Gastrocnemius medialis (tissue), 4 donors: ENCODE measurements at regions not wholly inside any gene's neighbourhood (a gene's known extent, or its start where the extent isn't known, plus 50 kb on each side); places are given as distances from the start of the nearest gene placed in this dataset.

Experiments used
- ATAC-seq, 2 donors: fragments of 150-250 bp; one replicate each; pipeline ENCODE4 v1.9.1; 2016
- DNase-seq, 2 donors: peaks; one replicate each; pipeline ENCODE4 v3.0.0-alpha.2; 2019
- H3K27ac ChIP-seq, 4 donors: fragments of 200-600 bp; sonication (generic); 1 replicate in 1 of 4; 2 replicates in 3 of 4; pipeline ENCODE4 v1.5.1; 2016 to 2018; ENCODE audit warnings: mild to moderate bottlenecking in 2 of 4, moderate library complexity in 1 of 4
- H3K27me3 ChIP-seq, 3 donors: fragments of 200-600 bp; sonication (generic) in 2 of 3; 1 replicate in 1 of 3; 2 replicates in 2 of 3; pipeline versions ENCODE4 v1.5.1 to v1.6.0; 2016 to 2019; ENCODE audit warnings: mild to moderate bottlenecking in 1 of 3, moderate library complexity in 1 of 3
- H3K36me3 ChIP-seq, 2 donors: fragments of 200-600 bp; sonication (generic) in 1 of 2; one replicate each; pipeline ENCODE4 v1.5.1; 2017 to 2018
- H3K4me1 ChIP-seq, 2 donors: fragments of 200-600 bp; sonication (generic) in 1 of 2; one replicate each; pipeline ENCODE4 v1.5.1; 2016 to 2017; ENCODE audit warnings: mild to moderate bottlenecking in 2 of 2
- H3K4me3 ChIP-seq, 4 donors: fragments of 200-600 bp; sonication (generic) in 3 of 4; 1 replicate in 1 of 4; 2 replicates in 3 of 4; pipeline ENCODE4 v1.5.1; 2016 to 2019; ENCODE audit warnings: mild to moderate bottlenecking in 2 of 4
- H3K9me3 ChIP-seq, 3 donors: fragments of 200-600 bp; sonication (generic) in 2 of 3; 1 replicate in 1 of 3; 2 replicates in 2 of 3; pipeline ENCODE4 v1.5.1; 2016 to 2019
- POLR2A ChIP-seq, 2 donors: fragments of 450-650 bp; IDR thresholded peaks; one replicate each; pipeline ENCODE4 v1.6.1; 2017; ENCODE audit warnings: antibody characterized with exemption in 2 of 2, mild to moderate bottlenecking in 2 of 2, moderate library complexity in 2 of 2
- in situ Hi-C, 4 donors: fragments of 200-750 bp; cut with MboI; loops; one replicate each; pipeline versions ENCODE4 v1.15.0 to v1.8.0; 2017; ENCODE audit warnings: low sequenced_read_pairs in 4 of 4
- intact Hi-C: fragments of 100-400 bp; cut with DNase I; formaldehyde crosslinking; loops from one replicate; pipeline ENCODE4 v1.15.1; 2023; ENCODE audit warnings: low total_unique reads
- TF ChIP-seq, protein P1 (sequence below), 5 experiments: fragments of 450-650 bp in 3 of 5; fragments of 200-600 bp in 2 of 5; sonication (generic) in 2 of 5; IDR thresholded peaks in 4 of 5; conservative IDR thresholded peaks in 1 of 5; 1 replicate in 4 of 5; 2 replicates in 1 of 5; pipeline ENCODE4 v1.5.1; 2016 to 2019; ENCODE audit warnings: antibody characterized with exemption in 5 of 5, mild to moderate bottlenecking in 3 of 5, moderate library complexity in 3 of 5

GRCh38 chr14:54186821-54187763, 209.7 kb upstream of the CDKN3 start:
- ATAC-seq = no peak
- in situ Hi-C loops = loop anchor here in 1 of 4 donors (25.0 kb wide), 1 partner anchor 650 kb away; no protein-coding TSS in a partner anchor
- no peak overlapping the region for H3K4me3 ChIP-seq
- no peaks in the 10 kb centered on the region for H3K4me1 ChIP-seq
- H3K36me3 ChIP-seq = no peaks in the 10 kb centered on the region
- DNase-seq = no peak
- intact Hi-C loops = no loop called here
- H3K27me3 ChIP-seq = no peaks in the 10 kb centered on the region
- no peak overlapping the region for H3K27ac ChIP-seq
- H3K9me3 ChIP-seq = no peaks in the 10 kb centered on the region
- TF ChIP-seq POLR2A (IDR thresholded peaks at IDR 0.05) = no peak
- TF ChIP-seq, protein P1, sequence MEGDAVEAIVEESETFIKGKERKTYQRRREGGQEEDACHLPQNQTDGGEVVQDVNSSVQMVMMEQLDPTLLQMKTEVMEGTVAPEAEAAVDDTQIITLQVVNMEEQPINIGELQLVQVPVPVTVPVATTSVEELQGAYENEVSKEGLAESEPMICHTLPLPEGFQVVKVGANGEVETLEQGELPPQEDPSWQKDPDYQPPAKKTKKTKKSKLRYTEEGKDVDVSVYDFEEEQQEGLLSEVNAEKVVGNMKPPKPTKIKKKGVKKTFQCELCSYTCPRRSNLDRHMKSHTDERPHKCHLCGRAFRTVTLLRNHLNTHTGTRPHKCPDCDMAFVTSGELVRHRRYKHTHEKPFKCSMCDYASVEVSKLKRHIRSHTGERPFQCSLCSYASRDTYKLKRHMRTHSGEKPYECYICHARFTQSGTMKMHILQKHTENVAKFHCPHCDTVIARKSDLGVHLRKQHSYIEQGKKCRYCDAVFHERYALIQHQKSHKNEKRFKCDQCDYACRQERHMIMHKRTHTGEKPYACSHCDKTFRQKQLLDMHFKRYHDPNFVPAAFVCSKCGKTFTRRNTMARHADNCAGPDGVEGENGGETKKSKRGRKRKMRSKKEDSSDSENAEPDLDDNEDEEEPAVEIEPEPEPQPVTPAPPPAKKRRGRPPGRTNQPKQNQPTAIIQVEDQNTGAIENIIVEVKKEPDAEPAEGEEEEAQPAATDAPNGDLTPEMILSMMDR (IDR thresholded peaks at IDR 0.05 in 4 of 5, conservative IDR thresholded peaks at IDR 0.05 in 1 of 5) = no peak

- in situ Hi-C loops = loop anchor here in 1 of 4 donors (25.0 kb wide), 1 partner anchor 651 kb away; no protein-coding TSS in a partner anchor
- TF ChIP-seq, protein P1 (IDR thresholded peaks at IDR 0.05 in 4 of 5, conservative IDR thresholded peaks at IDR 0.05 in 1 of 5) = no peak
- no peak for TF ChIP-seq POLR2A (IDR thresholded peaks at IDR 0.05)
- H3K4me3 ChIP-seq = no peak overlapping the region
Measured at GRCh38 chr14:54188064-54188666, 208.6 kb upstream of the CDKN3 start.

DNA sequence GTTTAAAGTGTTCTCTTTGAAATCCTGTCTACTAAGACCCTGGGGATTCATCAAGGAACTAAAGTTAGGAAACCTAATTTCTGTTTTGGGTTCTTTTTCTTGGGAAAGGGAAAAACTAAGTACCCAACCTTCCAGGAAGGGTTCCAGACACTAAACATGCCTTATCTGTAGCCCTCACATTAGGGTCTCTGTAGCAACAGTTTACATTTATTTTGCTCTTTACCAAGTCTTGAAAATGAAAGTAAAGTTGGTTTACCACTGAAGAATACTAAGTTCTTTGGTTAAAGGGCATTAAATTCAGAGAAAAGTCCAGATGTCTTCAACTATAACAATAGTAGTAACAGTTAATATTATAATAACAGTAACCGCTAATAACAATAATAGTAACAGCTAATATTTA, 207.5 kb upstream of the CDKN3 start:
- in situ Hi-C loops (loop anchor here in 1 of 4 donors (25.0 kb wide), 1 partner anchor 652 kb away; no protein-coding TSS in a partner anchor), intact Hi-C loops (no loop called here)
- H3K36me3 ChIP-seq = no peaks in the 10 kb centered on the region
- TF ChIP-seq, protein P1 (IDR thresholded peaks at IDR 0.05 in 4 of 5, conservative IDR thresholded peaks at IDR 0.05 in 1 of 5) = no peak
- TF ChIP-seq POLR2A (IDR thresholded peaks at IDR 0.05) = no peak
- DNase-seq = no peak
- no peak overlapping the region for H3K4me3 ChIP-seq
- no peak for ATAC-seq
- H3K9me3 ChIP-seq = no peaks in the 10 kb centered on the region
- H3K27ac ChIP-seq = no peak overlapping the region
- no peaks in the 10 kb centered on the region for H3K4me1 ChIP-seq
- no peaks in the 10 kb centered on the region for H3K27me3 ChIP-seq

More at GRCh38 chr14:54188064-54188666, 208.6 kb upstream of the CDKN3 start:
- DNase-seq (no peak), ATAC-seq (no peak)
- H3K4me1 ChIP-seq = no peaks in the 10 kb centered on the region
- no peaks in the 10 kb centered on the region for H3K27me3 ChIP-seq
- intact Hi-C loops = no loop called here
- no peaks in the 10 kb centered on the region for H3K36me3 ChIP-seq
- no peaks in the 10 kb centered on the region for H3K9me3 ChIP-seq
- no peak overlapping the region for H3K27ac ChIP-seq

GRCh38 chr14:54189748-54190354, 207.0 kb upstream of the CDKN3 start:
- ATAC-seq (no peak), DNase-seq (no peak)
- Histone ChIP-seq H3K4me3 (no peak overlapping the region), H3K36me3 (no peaks in the 10 kb centered on the region), H3K27me3 (no peaks in the 10 kb centered on the region), H3K4me1 (no peaks in the 10 kb centered on the region), H3K9me3 (no peaks in the 10 kb centered on the region), H3K27ac (no peak overlapping the region)
- TF ChIP-seq, protein P1 (IDR thresholded peaks at IDR 0.05 in 4 of 5, conservative IDR thresholded peaks at IDR 0.05 in 1 of 5) = no peak
- no peak for TF ChIP-seq POLR2A (IDR thresholded peaks at IDR 0.05)
- in situ Hi-C loops = loop anchor here in 1 of 4 donors (25.0 kb wide), 1 partner anchor 653 kb away; no protein-coding TSS in a partner anchor
- intact Hi-C loops = no loop called here
